ENCODE measurements at regions not wholly inside any gene's neighbourhood (a gene's known extent, or its start where the extent isn't known, plus 50 kb on each side); places are given as distances from the start of the nearest gene placed in this dataset.

- TF ChIP-seq, protein P1, sequence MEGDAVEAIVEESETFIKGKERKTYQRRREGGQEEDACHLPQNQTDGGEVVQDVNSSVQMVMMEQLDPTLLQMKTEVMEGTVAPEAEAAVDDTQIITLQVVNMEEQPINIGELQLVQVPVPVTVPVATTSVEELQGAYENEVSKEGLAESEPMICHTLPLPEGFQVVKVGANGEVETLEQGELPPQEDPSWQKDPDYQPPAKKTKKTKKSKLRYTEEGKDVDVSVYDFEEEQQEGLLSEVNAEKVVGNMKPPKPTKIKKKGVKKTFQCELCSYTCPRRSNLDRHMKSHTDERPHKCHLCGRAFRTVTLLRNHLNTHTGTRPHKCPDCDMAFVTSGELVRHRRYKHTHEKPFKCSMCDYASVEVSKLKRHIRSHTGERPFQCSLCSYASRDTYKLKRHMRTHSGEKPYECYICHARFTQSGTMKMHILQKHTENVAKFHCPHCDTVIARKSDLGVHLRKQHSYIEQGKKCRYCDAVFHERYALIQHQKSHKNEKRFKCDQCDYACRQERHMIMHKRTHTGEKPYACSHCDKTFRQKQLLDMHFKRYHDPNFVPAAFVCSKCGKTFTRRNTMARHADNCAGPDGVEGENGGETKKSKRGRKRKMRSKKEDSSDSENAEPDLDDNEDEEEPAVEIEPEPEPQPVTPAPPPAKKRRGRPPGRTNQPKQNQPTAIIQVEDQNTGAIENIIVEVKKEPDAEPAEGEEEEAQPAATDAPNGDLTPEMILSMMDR (IDR thresholded peaks at IDR 0.05; ENCODE audit: low read length), result no peak
- no peak for TF ChIP-seq EZH2 (optimal IDR thresholded peaks at IDR 0.05; ENCODE audit: low read depth, low read length)
- no peak for TF ChIP-seq EZH2phosphoT487 (IDR thresholded peaks at IDR 0.05; ENCODE audit: low read length)
- H3K9me2 ChIP-seq (replicated peaks; ENCODE audit: insufficient read depth, low read length), result no peaks in the 10 kb centered on the region
- H3F3A ChIP-seq (ENCODE audit: insufficient read depth, low read length), result no peaks in the 10 kb centered on the region
- no peak overlapping the region for H3K9ac ChIP-seq (ENCODE audit: low read length)
- H4K20me1 ChIP-seq (ENCODE audit: insufficient read depth, low read length), result no peaks in the 10 kb centered on the region
- no peaks in the 10 kb centered on the region for H3K27me3 ChIP-seq (replicated peaks; ENCODE audit: insufficient read depth, low read length)
- H3K79me2 ChIP-seq (ENCODE audit: low read length), result no peaks in the 10 kb centered on the region
- H3K36me3 ChIP-seq (replicated peaks; ENCODE audit: insufficient read depth, low read length), result no peaks in the 10 kb centered on the region
- no peak overlapping the region for H3K4me2 ChIP-seq (ENCODE audit: low read depth, low read length)
- no peak overlapping the region for H2AFZ ChIP-seq (ENCODE audit: low read length)
- no peak overlapping the region for H3K4me3 ChIP-seq (ENCODE audit: low read length)
- no peak for DNase-seq
- H3K27ac ChIP-seq (ENCODE audit: low read length), result no peak overlapping the region
- no peaks in the 10 kb centered on the region for H3K4me1 ChIP-seq (ENCODE audit: low read length)
- no peaks in the 10 kb centered on the region for H3K9me3 ChIP-seq (replicated peaks; ENCODE audit: insufficient read depth, low read length)
Measured at GRCh38 chr6:94361304-94362060, 942.1 kb upstream of the EPHA7 start.

DNA sequence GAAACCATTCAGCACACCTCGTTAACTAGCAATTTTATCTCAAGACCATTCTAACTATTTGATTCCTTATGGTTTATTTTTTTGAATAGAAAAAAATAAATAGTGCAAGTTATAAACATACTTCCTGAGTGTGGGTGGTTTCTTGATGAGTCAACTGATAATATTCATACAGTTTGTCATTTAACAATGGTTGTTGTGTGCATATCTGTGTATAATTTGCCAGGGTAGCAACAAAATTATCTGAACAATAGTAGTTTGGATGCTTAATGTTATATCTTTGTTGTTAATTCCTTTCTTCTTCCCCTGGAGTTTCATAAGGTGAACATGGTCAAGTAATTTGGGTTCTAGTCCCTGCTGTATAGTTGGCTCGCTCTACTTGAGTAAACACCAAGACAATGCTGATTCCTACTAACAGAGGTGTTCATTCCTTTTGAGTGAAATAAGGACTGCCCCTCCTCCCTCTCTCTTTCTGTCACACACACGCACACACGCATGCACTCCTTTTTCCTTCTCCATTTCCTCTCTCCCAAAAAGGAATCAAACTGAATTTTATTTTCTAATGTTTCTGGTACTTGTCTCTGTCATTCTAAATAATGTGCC is 938.1 kb upstream of the EPHA7 start:
- Histone ChIP-seq H3K4me2 (ENCODE audit: low read depth, low read length) (no peak overlapping the region), H3K27ac (ENCODE audit: low read length) (no peak overlapping the region), H3K9me2 (replicated peaks; ENCODE audit: insufficient read depth, low read length) (no peaks in the 10 kb centered on the region), H3K9me3 (replicated peaks; ENCODE audit: insufficient read depth, low read length) (no peaks in the 10 kb centered on the region), H3K4me1 (ENCODE audit: low read length) (no peaks in the 10 kb centered on the region), H3K27me3 (replicated peaks; ENCODE audit: insufficient read depth, low read length) (no peaks in the 10 kb centered on the region), H4K20me1 (ENCODE audit: insufficient read depth, low read length) (no peaks in the 10 kb centered on the region), H3K36me3 (replicated peaks; ENCODE audit: insufficient read depth, low read length) (no peaks in the 10 kb centered on the region), H3K79me2 (ENCODE audit: low read length) (no peaks in the 10 kb centered on the region), H3K9ac (ENCODE audit: low read length) (no peak overlapping the region), H3K4me3 (ENCODE audit: low read length) (no peak overlapping the region), H2AFZ (ENCODE audit: low read length) (no peak overlapping the region), H3F3A (ENCODE audit: insufficient read depth, low read length) (no peaks in the 10 kb centered on the region)
- TF ChIP-seq EZH2phosphoT487 (IDR thresholded peaks at IDR 0.05; ENCODE audit: low read length) (no peak), EZH2 (optimal IDR thresholded peaks at IDR 0.05; ENCODE audit: low read depth, low read length) (no peak)
- TF ChIP-seq, protein P1 (IDR thresholded peaks at IDR 0.05; ENCODE audit: low read length), result no peak
- DNase-seq, result no peak

DNA sequence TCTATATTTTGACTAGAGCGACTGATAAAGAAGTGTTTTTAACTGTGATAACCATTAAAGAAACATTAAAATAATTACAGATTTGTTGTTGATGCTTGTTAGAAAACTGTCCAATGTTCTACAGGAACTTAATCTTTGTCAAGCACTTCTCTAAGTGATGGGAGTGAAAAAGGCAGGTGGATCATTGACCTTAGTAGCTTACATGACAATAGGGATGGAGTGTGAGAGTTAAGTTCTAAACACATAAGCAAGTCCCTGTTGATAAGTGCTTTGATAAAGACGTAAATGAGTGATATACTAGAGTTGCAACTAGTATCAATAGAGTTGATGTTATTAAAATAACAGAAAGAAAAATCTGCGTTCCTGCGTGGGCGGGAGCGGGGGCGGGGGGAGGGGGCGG is 931.5 kb upstream of the EPHA7 start:
- no peak overlapping the region for H3K9ac ChIP-seq (ENCODE audit: low read length)
- H3K36me3 ChIP-seq (replicated peaks; ENCODE audit: insufficient read depth, low read length), result no peaks in the 10 kb centered on the region
- H3K4me2 ChIP-seq (ENCODE audit: low read depth, low read length), result no peak overlapping the region
- TF ChIP-seq EZH2phosphoT487 (IDR thresholded peaks at IDR 0.05; ENCODE audit: low read length), result no peak
- TF ChIP-seq EZH2 (optimal IDR thresholded peaks at IDR 0.05; ENCODE audit: low read depth, low read length), result no peak
- TF ChIP-seq, protein P1 (IDR thresholded peaks at IDR 0.05; ENCODE audit: low read length), result no peak
- no peaks in the 10 kb centered on the region for H3F3A ChIP-seq (ENCODE audit: insufficient read depth, low read length)
- H3K27me3 ChIP-seq (replicated peaks; ENCODE audit: insufficient read depth, low read length), result no peaks in the 10 kb centered on the region
- H4K20me1 ChIP-seq (ENCODE audit: insufficient read depth, low read length), result no peaks in the 10 kb centered on the region
- H2AFZ ChIP-seq (ENCODE audit: low read length), result no peak overlapping the region
- H3K27ac ChIP-seq (ENCODE audit: low read length), result no peak overlapping the region
- no peaks in the 10 kb centered on the region for H3K4me1 ChIP-seq (ENCODE audit: low read length)
- no peak for DNase-seq
- no peaks in the 10 kb centered on the region for H3K9me2 ChIP-seq (replicated peaks; ENCODE audit: insufficient read depth, low read length)
- H3K4me3 ChIP-seq (ENCODE audit: low read length), result no peak overlapping the region
- H3K9me3 ChIP-seq (replicated peaks; ENCODE audit: insufficient read depth, low read length), result no peaks in the 10 kb centered on the region
- H3K79me2 ChIP-seq (ENCODE audit: low read length), result no peaks in the 10 kb centered on the region

All from MM.1S (cell line).